Neuronal stem cell (in vitro differentiated cells): ENCODE measurements at regions not wholly inside any gene's neighbourhood (a gene's known extent, or its start where the extent isn't known, plus 50 kb on each side); places are given as distances from the start of the nearest gene placed in this dataset.

Experiments
- DNase-seq: peaks from one replicate; pipeline ENCODE4 v3.0.0-alpha.2; 2013; ENCODE audit warnings: low spot score
- H2AFZ ChIP-seq: one replicate; pipeline ENCODE4 v1.6.1; 2013; ENCODE audit warnings: mild to moderate bottlenecking, low read length, inconsistent platforms
- H2AK5ac ChIP-seq: 2 replicates; pipeline ENCODE4 v1.6.1; 2013; ENCODE audit warnings: low read depth, mild to moderate bottlenecking, inconsistent platforms, low read length, moderate library complexity, mixed read lengths
- H2BK120ac ChIP-seq: 2 replicates; pipeline ENCODE4 v1.6.1; 2013; ENCODE audit warnings: low read depth, mild to moderate bottlenecking, inconsistent platforms, low read length, moderate library complexity, mixed read lengths
- H2BK12ac ChIP-seq: one replicate; pipeline ENCODE4 v1.6.1; 2013; ENCODE audit warnings: low read length, inconsistent platforms
- H2BK15ac ChIP-seq: 2 replicates; pipeline ENCODE4 v1.6.1; 2013; ENCODE audit warnings: mild to moderate bottlenecking, low read length, inconsistent platforms, mixed read lengths
- H2BK5ac ChIP-seq: one replicate; pipeline ENCODE4 v1.6.1; 2013; ENCODE audit warnings: inconsistent platforms, mild to moderate bottlenecking, low read length, moderate library complexity
- H3K14ac ChIP-seq: one replicate; pipeline ENCODE4 v1.6.1; 2013; ENCODE audit warnings: low read length, inconsistent platforms
- H3K18ac ChIP-seq: 2 replicates; pipeline ENCODE4 v1.6.1; 2013; ENCODE audit warnings: low read length, inconsistent platforms
- H3K23ac ChIP-seq: 2 replicates; pipeline ENCODE4 v1.6.1; 2013; ENCODE audit warnings: low read depth, mild to moderate bottlenecking, mixed read lengths, low read length, inconsistent platforms; ENCODE audit not compliant: poor library complexity
- H3K27ac ChIP-seq: replicated peaks from 3 replicates; pipeline ENCODE4 v1.5.1; 2013; ENCODE audit warnings: low read length, inconsistent platforms
- H3K27me3 ChIP-seq, 3 experiments: 2 replicates each; pipeline ENCODE4 v1.6.1; 2013; ENCODE audit warnings: low read length in 3 of 3, mild to moderate bottlenecking in 2 of 3, inconsistent platforms in 1 of 3, low read depth in 1 of 3, mixed read lengths in 1 of 3, moderate library complexity in 1 of 3; ENCODE audit not compliant: control insufficient read depth in 3 of 3, insufficient read depth in 3 of 3
- H3K36me3 ChIP-seq, 2 donors: replicated peaks in 1 of 2; 2 replicates each; pipeline ENCODE4 v1.6.1; 2013; ENCODE audit warnings: low read length in 2 of 2; ENCODE audit not compliant: control insufficient read depth in 2 of 2, insufficient read depth in 2 of 2
- H3K4ac ChIP-seq: 2 replicates; pipeline ENCODE4 v1.6.1; 2013; ENCODE audit warnings: inconsistent platforms, mild to moderate bottlenecking, low read length, moderate library complexity
- H3K4me1 ChIP-seq, 2 donors: 1 replicate in 1 of 2; 2 replicates in 1 of 2; pipeline ENCODE4 v1.6.1; 2013; ENCODE audit warnings: low read length in 2 of 2, low read depth in 1 of 2; ENCODE audit not compliant: control insufficient read depth in 2 of 2, insufficient read depth in 1 of 2
- H3K4me2 ChIP-seq: one replicate; pipeline ENCODE4 v1.6.1; 2013; ENCODE audit warnings: mild to moderate bottlenecking, low read length, inconsistent platforms; ENCODE audit not compliant: insufficient read depth, poor library complexity, severe bottlenecking
- H3K4me3 ChIP-seq, 2 donors: 2 replicates each; pipeline ENCODE4 v1.5.1; 2013; ENCODE audit warnings: low read length in 2 of 2, mild to moderate bottlenecking in 2 of 2, inconsistent platforms in 1 of 2, moderate library complexity in 1 of 2
- H3K79me1 ChIP-seq: one replicate; pipeline ENCODE4 v1.6.1; 2013; ENCODE audit warnings: low read depth, mild to moderate bottlenecking, inconsistent platforms, low read length, moderate library complexity
- H3K9ac ChIP-seq: one replicate; pipeline ENCODE4 v1.6.1; 2013; ENCODE audit warnings: mild to moderate bottlenecking, low read depth, low read length, inconsistent platforms; ENCODE audit not compliant: poor library complexity
- H3K9me3 ChIP-seq, 2 donors: replicated peaks in 1 of 2; 2 replicates each; pipeline versions ENCODE3 to v1.6.1; 2013; ENCODE audit warnings: low read length in 2 of 2, mild to moderate bottlenecking in 2 of 2, inconsistent platforms in 1 of 2, low read depth in 1 of 2, mixed read lengths in 1 of 2, moderate library complexity in 1 of 2; ENCODE audit not compliant: control insufficient read depth in 2 of 2, insufficient read depth in 1 of 2
- H4K8ac ChIP-seq: one replicate; pipeline ENCODE4 v1.6.1; 2013; ENCODE audit warnings: low read depth, mild to moderate bottlenecking, inconsistent platforms, low read length, moderate library complexity
- H4K91ac ChIP-seq: one replicate; pipeline ENCODE4 v1.6.1; 2013; ENCODE audit warnings: low read length, low read depth, mild to moderate bottlenecking, inconsistent platforms; ENCODE audit not compliant: poor library complexity
- WGBS, 2 donors: extraction: QIAGEN DNeasy Blood & Tissue Kit; methylation state at CpG; one replicate each; pipeline ENCODE4 v1.1.7; 2013; ENCODE audit warnings: missing lambda C conversion rate in 2 of 2, mixed read lengths in 1 of 2; ENCODE audit not compliant: insufficient read length in 2 of 2, insufficient replicate concordance in 1 of 2; ENCODE audit errors: extremely low coverage in 2 of 2; 5-methylcytosine and 5-hydroxymethylcytosine counted together

- no peaks in the 10 kb centered on the region for H3K27me3 ChIP-seq
- H2AK5ac ChIP-seq: no peak overlapping the region
- no peak overlapping the region for H2AFZ ChIP-seq
- peaks cover 0 to 2% of the 10 kb centered on the region in 2 donors for H3K9me3 ChIP-seq
- H3K9ac ChIP-seq: no peak overlapping the region
- H2BK15ac ChIP-seq: no peak overlapping the region
- no peak overlapping the region for H3K14ac ChIP-seq
- H4K91ac ChIP-seq: no peak overlapping the region
- H3K4me2 ChIP-seq: no peak overlapping the region
- H2BK5ac ChIP-seq: no peak overlapping the region
- H3K4ac ChIP-seq: no peak overlapping the region
- H3K4me3 ChIP-seq: no peak overlapping the region
- H3K27ac ChIP-seq: no peak overlapping the region
- WGBS, 2 donors: no CpG with 5 or more reads among the region's 4 CpGs
- H3K23ac ChIP-seq: no peak overlapping the region
- H3K36me3 ChIP-seq: no peaks in the 10 kb centered on the region
- H2BK12ac ChIP-seq: no peak overlapping the region
- no peak overlapping the region for H3K18ac ChIP-seq
- no peaks in the 10 kb centered on the region for H3K79me1 ChIP-seq
- no peak for DNase-seq
- no peak overlapping the region for H4K8ac ChIP-seq
- H3K4me1 ChIP-seq: peaks cover 0 to 3% of the 10 kb centered on the region in 2 donors
- no peak overlapping the region for H2BK120ac ChIP-seq
Observed at GRCh38 chr5:110092955-110093785, 403.4 kb downstream of the MAN2A1 start.

- Histone ChIP-seq H2BK120ac (no peak overlapping the region), H3K27ac (no peak overlapping the region), H2BK12ac (no peak overlapping the region), H3K9ac (no peak overlapping the region), H4K91ac (no peak overlapping the region), H4K8ac (no peak overlapping the region), H3K23ac (no peak overlapping the region), H3K4ac (no peak overlapping the region), H3K27me3 (no peaks in the 10 kb centered on the region), H3K4me2 (no peak overlapping the region), H2BK15ac (no peak overlapping the region), H3K36me3 (no peaks in the 10 kb centered on the region), H3K9me3 (peaks cover 0 to 2% of the 10 kb centered on the region in 2 donors), H3K79me1 (no peaks in the 10 kb centered on the region), H3K4me3 (no peak overlapping the region), H3K18ac (no peak overlapping the region), H2BK5ac (no peak overlapping the region), H3K14ac (no peak overlapping the region), H3K4me1 (peaks cover 0 to 3% of the 10 kb centered on the region in 2 donors), H2AK5ac (no peak overlapping the region), H2AFZ (no peak overlapping the region)
- no CpG with 5 or more reads among the region's 2 CpGs for whole genome bisulfite sequencing, 2 donors
- no peak for DNase-seq
Observed at GRCh38 chr5:110094109-110094508, 404.4 kb downstream of the MAN2A1 start.

GRCh38 chr5:110094548-110094947 lies 404.8 kb downstream of the MAN2A1 start:
- Histone ChIP-seq H4K91ac (no peak overlapping the region), H3K27me3 (no peaks in the 10 kb centered on the region)

DNA sequence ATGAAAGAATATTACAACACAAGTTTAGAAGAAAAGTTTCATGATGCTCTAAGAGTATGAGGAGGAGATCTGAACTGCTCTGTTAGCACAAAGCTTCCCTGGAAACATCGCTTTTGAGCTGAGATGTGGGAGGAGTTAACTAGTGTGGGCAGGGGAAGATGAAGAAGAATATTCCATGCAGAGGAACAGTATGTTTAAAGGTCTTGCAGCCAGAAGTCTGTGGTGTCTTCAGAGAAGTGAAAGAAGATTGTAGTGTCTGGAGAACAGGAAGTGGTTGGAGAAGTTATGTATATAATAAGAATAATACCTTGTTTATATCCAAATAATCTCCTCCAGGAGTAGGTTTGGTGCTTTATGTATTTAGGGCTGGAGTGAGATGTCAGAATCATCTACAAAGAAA lies 406.7 kb downstream of the MAN2A1 start:
- Histone ChIP-seq H3K27ac (no peak overlapping the region), H3K36me3 (no peaks in the 10 kb centered on the region), H2BK12ac (no peak overlapping the region), H2AK5ac (no peak overlapping the region), H3K9ac (no peak overlapping the region), H3K9me3 (peaks cover 0 to 2% of the 10 kb centered on the region in 2 donors), H2BK120ac (no peak overlapping the region), H3K4ac (no peak overlapping the region), H2AFZ (no peak overlapping the region), H4K91ac (no peak overlapping the region), H3K79me1 (no peaks in the 10 kb centered on the region), H3K4me1 (peaks cover 0 to 3% of the 10 kb centered on the region in 2 donors), H3K18ac (no peak overlapping the region), H4K8ac (no peak overlapping the region), H3K4me2 (no peak overlapping the region), H2BK5ac (no peak overlapping the region), H3K27me3 (no peaks in the 10 kb centered on the region), H3K23ac (no peak overlapping the region), H2BK15ac (no peak overlapping the region), H3K14ac (no peak overlapping the region), H3K4me3 (no peak overlapping the region)
- no peak for DNase-seq
- no CpG with 5 or more reads among the region's 1 CpG for WGBS, 2 donors

More at GRCh38 chr5:110094548-110094947, 404.8 kb downstream of the MAN2A1 start:
- Histone ChIP-seq H4K8ac (no peak overlapping the region), H2BK120ac (no peak overlapping the region), H2AFZ (no peak overlapping the region), H3K18ac (no peak overlapping the region), H3K79me1 (no peaks in the 10 kb centered on the region), H3K4me1 (peaks cover 0 to 3% of the 10 kb centered on the region in 2 donors), H2BK15ac (no peak overlapping the region), H3K9ac (no peak overlapping the region), H2AK5ac (no peak overlapping the region), H3K23ac (no peak overlapping the region), H3K36me3 (no peaks in the 10 kb centered on the region), H3K14ac (no peak overlapping the region), H3K4ac (no peak overlapping the region), H2BK5ac (no peak overlapping the region), H3K9me3 (peaks cover 0 to 2% of the 10 kb centered on the region in 2 donors), H2BK12ac (no peak overlapping the region), H3K27ac (no peak overlapping the region), H3K4me2 (no peak overlapping the region), H3K4me3 (no peak overlapping the region)
- no peak for DNase-seq
